Esophagus squamous epithelium (tissue), 5 donors: ENCODE measurements at regions not wholly inside any gene's neighbourhood (a gene's known extent, or its start where the extent isn't known, plus 50 kb on each side); places are given as distances from the start of the nearest gene placed in this dataset.

Experiments
- DNase-seq: peaks from one replicate; lab custom pipeline; 2025; lab: John Stamatoyannopoulos, UW
- H3K27ac ChIP-seq, 4 donors: fragments of 200-600 bp; sonication (generic); one replicate each; pipeline ENCODE4 v1.5.1; 2016 to 2019; ENCODE audit warnings: mild to moderate bottlenecking in 1 of 4
- H3K27me3 ChIP-seq, 4 donors: fragments of 200-600 bp; sonication (generic); 1 replicate in 3 of 4; 2 replicates in 1 of 4; pipeline versions ENCODE4 v1.5.1 to v1.6.0; 2017 to 2021; ENCODE audit warnings: antibody characterized with exemption in 1 of 4
- H3K36me3 ChIP-seq, 3 donors: fragments of 200-600 bp; sonication (generic); one replicate each; pipeline ENCODE4 v1.5.1; 2016 to 2019
- H3K4me1 ChIP-seq, 3 donors: fragments of 200-600 bp; sonication (generic); one replicate each; pipeline ENCODE4 v1.5.1; 2017 to 2019
- H3K4me3 ChIP-seq, 4 donors: fragments of 200-600 bp; sonication (generic); 1 replicate in 3 of 4; 2 replicates in 1 of 4; pipeline ENCODE4 v1.5.1; 2016 to 2019; ENCODE audit warnings: mild to moderate bottlenecking in 2 of 4, moderate library complexity in 1 of 4
- H3K9me3 ChIP-seq, 3 donors: fragments of 200-600 bp; sonication (generic); one replicate each; pipeline ENCODE4 v1.5.1; 2016 to 2019
- POLR2A ChIP-seq, 4 donors: fragments of 450-650 bp; IDR thresholded peaks; one replicate each; pipeline ENCODE4 v1.6.1; 2017; ENCODE audit warnings: antibody characterized with exemption in 4 of 4, mild to moderate bottlenecking in 4 of 4, moderate library complexity in 3 of 4
- WGBS, 2 donors: methylation state at CpG; one replicate each; pipeline ENCODE4 v1.1.5; 2018; 5-methylcytosine and 5-hydroxymethylcytosine counted together
- intact Hi-C: fragments of 100-400 bp; cut with DNase I; formaldehyde crosslinking; loops from one replicate; pipeline ENCODE4 v1.15.0; 2022
- TF ChIP-seq, protein P1 (sequence below), 6 experiments: fragments of 450-650 bp in 4 of 6; fragments of 200-600 bp in 2 of 6; sonication (generic) in 2 of 6; IDR thresholded peaks; one replicate each; pipeline ENCODE4 v1.5.1; 2016 to 2019; ENCODE audit warnings: antibody characterized with exemption in 6 of 6, mild to moderate bottlenecking in 4 of 6, moderate library complexity in 4 of 6
- donor health status: DM: yes; HTN: yes; CAD: no.

DNA sequence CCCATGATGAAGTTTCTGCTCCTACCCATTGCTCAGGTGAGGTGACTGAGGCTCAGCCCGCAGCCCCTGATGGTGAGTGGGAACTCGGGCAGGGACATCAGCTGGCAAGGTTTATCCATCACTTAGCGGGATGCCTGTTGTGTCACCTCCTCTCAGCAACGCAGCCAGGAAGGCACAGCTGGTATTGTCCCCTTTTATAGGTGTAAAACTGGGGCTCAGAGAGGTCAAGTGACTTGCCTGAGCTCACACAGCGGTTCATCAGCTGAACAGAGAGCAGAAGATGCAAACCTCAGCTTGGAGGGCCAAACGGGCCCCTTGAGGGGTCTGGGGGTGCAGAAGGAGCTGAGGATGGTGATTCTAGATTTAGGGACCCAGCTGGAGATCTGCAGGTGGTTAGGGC is 143.6 kb downstream of the PHETA1 start:
- Histone ChIP-seq H3K27ac (no peak overlapping the region), H3K4me3 (no peak overlapping the region), H3K36me3 (no peaks in the 10 kb centered on the region), H3K4me1 (no peaks in the 10 kb centered on the region), H3K27me3 (peaks cover 0 to 36% (median 0%) of the 10 kb centered on the region in 4 donors), H3K9me3 (no peaks in the 10 kb centered on the region)
- intact Hi-C loops: no loop called here
- 20 to 51% methylated on average over 2 of the region's 6 CpGs for whole genome bisulfite sequencing, 2 donors
- no peak for TF ChIP-seq POLR2A (IDR thresholded peaks at IDR 0.05)
- TF ChIP-seq, protein P1, sequence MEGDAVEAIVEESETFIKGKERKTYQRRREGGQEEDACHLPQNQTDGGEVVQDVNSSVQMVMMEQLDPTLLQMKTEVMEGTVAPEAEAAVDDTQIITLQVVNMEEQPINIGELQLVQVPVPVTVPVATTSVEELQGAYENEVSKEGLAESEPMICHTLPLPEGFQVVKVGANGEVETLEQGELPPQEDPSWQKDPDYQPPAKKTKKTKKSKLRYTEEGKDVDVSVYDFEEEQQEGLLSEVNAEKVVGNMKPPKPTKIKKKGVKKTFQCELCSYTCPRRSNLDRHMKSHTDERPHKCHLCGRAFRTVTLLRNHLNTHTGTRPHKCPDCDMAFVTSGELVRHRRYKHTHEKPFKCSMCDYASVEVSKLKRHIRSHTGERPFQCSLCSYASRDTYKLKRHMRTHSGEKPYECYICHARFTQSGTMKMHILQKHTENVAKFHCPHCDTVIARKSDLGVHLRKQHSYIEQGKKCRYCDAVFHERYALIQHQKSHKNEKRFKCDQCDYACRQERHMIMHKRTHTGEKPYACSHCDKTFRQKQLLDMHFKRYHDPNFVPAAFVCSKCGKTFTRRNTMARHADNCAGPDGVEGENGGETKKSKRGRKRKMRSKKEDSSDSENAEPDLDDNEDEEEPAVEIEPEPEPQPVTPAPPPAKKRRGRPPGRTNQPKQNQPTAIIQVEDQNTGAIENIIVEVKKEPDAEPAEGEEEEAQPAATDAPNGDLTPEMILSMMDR (IDR thresholded peaks at IDR 0.05): no peak
- DNase-seq: no peak

DNA sequence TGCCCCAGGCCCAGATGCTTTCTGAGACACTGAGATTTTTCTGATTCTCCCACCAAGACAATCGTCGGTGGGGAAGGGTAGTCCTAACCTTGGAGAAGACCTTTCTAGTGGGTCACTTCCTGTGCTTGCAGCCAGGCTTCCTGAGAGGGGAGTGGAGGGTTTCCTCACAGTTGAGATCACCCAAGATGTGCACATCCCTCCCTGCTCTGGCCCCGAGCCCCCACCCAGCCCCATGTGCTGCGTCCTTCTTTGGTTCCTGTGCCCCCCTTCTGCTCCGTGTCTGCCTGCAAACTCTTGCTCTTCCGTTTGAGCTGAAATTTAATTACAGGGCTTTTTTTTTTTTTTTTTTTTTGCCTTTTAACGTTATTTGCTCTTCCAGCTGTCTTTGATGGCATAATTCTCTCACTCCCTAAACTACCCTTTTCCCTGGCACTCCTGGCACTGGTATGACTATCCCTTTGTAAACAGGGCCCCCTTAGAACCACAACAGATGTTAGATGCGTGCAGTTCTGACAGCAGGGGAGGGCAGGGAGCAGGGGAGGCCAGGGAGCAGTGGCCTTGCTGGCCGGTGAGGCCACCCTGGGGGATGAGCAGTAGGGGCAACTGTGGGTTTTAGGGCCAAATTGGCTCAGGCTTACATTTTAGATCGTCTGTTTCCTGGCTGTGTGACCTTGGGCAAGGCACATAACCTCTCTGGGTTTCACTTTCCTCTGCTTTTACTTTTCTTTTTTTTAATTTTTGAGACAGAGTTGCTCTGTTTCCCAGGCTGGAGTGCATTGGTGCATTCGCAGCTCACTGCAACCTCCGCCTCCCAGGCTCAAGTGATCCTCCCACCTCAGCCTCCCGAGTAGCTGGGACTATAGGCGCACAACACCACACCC is 144.5 kb downstream of the PHETA1 start:
- no peak for DNase-seq
- no peaks in the 10 kb centered on the region for H3K4me1 ChIP-seq
- H3K36me3 ChIP-seq: no peaks in the 10 kb centered on the region
- no peak overlapping the region for H3K27ac ChIP-seq
- peaks cover 0 to 32% (median 0%) of the 10 kb centered on the region in 4 donors for H3K27me3 ChIP-seq
- no peaks in the 10 kb centered on the region for H3K9me3 ChIP-seq
- H3K4me3 ChIP-seq: no peak overlapping the region
- intact Hi-C loops: no loop called here
- TF ChIP-seq, protein P1 (IDR thresholded peaks at IDR 0.05): no peak
- no peak for TF ChIP-seq POLR2A (IDR thresholded peaks at IDR 0.05)
- 28 to 41% methylated on average over 12 to 14 of the region's 14 CpGs for WGBS, 2 donors

DNA sequence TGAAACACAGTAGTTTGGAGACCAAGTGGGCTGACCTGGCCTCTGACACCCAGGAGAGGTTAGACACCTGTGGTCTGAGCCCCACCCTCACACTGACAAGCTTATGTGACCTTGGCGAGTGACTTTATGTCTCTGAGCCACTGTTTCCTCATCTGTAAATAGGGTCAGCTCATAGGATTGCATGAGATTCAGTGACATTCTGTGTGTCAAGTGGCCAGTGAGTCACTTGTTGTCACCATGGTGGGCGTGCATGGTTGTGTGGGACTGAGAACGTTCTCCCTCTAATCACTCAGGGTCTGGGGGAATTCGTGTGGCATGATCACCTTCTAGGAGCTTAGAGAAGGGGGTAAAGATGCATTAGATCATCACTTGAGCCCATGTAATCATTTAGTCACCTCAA is 146.4 kb downstream of the PHETA1 start:
- H3K9me3 ChIP-seq: no peaks in the 10 kb centered on the region
- H3K36me3 ChIP-seq: no peaks in the 10 kb centered on the region
- no peak overlapping the region for H3K4me3 ChIP-seq
- peaks cover 0 to 40% (median 0%) of the 10 kb centered on the region in 4 donors for H3K27me3 ChIP-seq
- no peak for TF ChIP-seq POLR2A (IDR thresholded peaks at IDR 0.05)
- TF ChIP-seq, protein P1 (IDR thresholded peaks at IDR 0.05): no peak
- H3K4me1 ChIP-seq: no peaks in the 10 kb centered on the region
- intact Hi-C loops: no loop called here
- no peak overlapping the region for H3K27ac ChIP-seq
- 50 to 61% methylated on average over 4 of the region's 4 CpGs for WGBS, 2 donors
- DNase-seq: no peak

DNA sequence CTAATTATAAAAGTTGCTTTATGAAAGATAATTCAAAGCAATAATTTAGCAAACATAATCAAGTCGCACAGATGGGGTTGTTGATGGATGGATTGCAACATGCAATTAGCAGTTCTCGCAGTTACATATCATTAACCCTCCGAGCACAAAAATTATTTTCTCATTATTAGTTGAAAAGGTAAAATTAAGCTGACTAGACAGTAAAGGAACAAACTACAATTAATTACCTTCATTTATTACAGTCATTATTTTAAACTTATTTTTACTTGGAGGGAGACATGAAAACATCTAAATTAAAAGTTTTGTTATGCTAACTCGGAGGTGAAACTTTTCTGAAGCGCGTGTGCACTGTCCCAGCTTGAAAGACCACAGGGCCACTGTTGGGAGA is 146.9 kb downstream of the PHETA1 start:
- Histone ChIP-seq H3K4me1 (no peaks in the 10 kb centered on the region), H3K27me3 (peaks cover 0 to 40% (median 0%) of the 10 kb centered on the region in 4 donors), H3K4me3 (no peak overlapping the region), H3K36me3 (no peaks in the 10 kb centered on the region), H3K27ac (no peak overlapping the region), H3K9me3 (no peaks in the 10 kb centered on the region)
- TF ChIP-seq POLR2A (IDR thresholded peaks at IDR 0.05): no peak
- TF ChIP-seq, protein P1 (IDR thresholded peaks at IDR 0.05): no peak
- intact Hi-C loops: no loop called here
- DNase-seq: no peak
- 70 to 74% methylated on average over 6 of the region's 6 CpGs for WGBS, 2 donors
